DMS53 (cell line): ENCODE measurements at regions not wholly inside any gene's neighbourhood (a gene's known extent, or its start where the extent isn't known, plus 50 kb on each side); places are given as distances from the start of the nearest gene placed in this dataset.
A peak's percentile ranks its signal among the peaks of the same experiment; 100 is the strongest.

Experiments used
- DNase-seq: peaks from one replicate; lab custom pipeline; 2025; lab: John Stamatoyannopoulos, UW

- peak; percentile 62 for DNase-seq
These were observed 416.9 kb downstream of the IRS2 start for GRCh38 chr13:109369353-109370052.

- DNase-seq: no peak
These were observed 418.2 kb downstream of the IRS2 start for GRCh38 chr13:109368230-109368629.

- no peak for DNase-seq
These were observed 419.9 kb downstream of the IRS2 start for GRCh38 chr13:109366525-109366924.

GRCh38 chr13:109363431-109363830 is 423.0 kb downstream of the IRS2 start:
- no peak for DNase-seq

GRCh38 chr13:109362616-109363015 is 423.8 kb downstream of the IRS2 start:
- peak; percentile 14 for DNase-seq

GRCh38 chr13:109361562-109362289 is 424.7 kb downstream of the IRS2 start:
- no peak for DNase-seq

- no peak for DNase-seq
These were observed 428.5 kb downstream of the IRS2 start for GRCh38 chr13:109357751-109358471.

GRCh38 chr13:109355875-109356434 is 430.4 kb downstream of the IRS2 start:
- no peak for DNase-seq

GRCh38 chr13:109355166-109355565 is 431.2 kb downstream of the IRS2 start:
- DNase-seq: no peak

GRCh38 chr13:109351236-109351635 is 435.1 kb downstream of the IRS2 start:
- DNase-seq: no peak

GRCh38 chr13:109348519-109349258 is 437.7 kb downstream of the IRS2 start:
- DNase-seq: peak; percentile 34

GRCh38 chr13:109346060-109346459 is 440.3 kb downstream of the IRS2 start:
- no peak for DNase-seq

GRCh38 chr13:109345433-109345941 is 440.9 kb downstream of the IRS2 start:
- DNase-seq: no peak

- DNase-seq: peak; percentile 59
These were observed 441.7 kb downstream of the IRS2 start for GRCh38 chr13:109344552-109345157.

GRCh38 chr13:109336730-109337129 is 449.7 kb downstream of the IRS2 start:
- DNase-seq: no peak

- DNase-seq: peak; percentile 1
These were observed 452.3 kb downstream of the IRS2 start for GRCh38 chr13:109333893-109334651.

- peak; percentile 75 for DNase-seq
These were observed 453.6 kb downstream of the IRS2 start for GRCh38 chr13:109332506-109333499.

- DNase-seq: peak; percentile 94
These were observed 454.5 kb downstream of the IRS2 start for GRCh38 chr13:109331898-109332297.

GRCh38 chr13:109331011-109331433 is 455.4 kb downstream of the IRS2 start:
- peak; percentile 16 for DNase-seq
